AG04450 (cell line): ENCODE measurements at regions not wholly inside any gene's neighbourhood (a gene's known extent, or its start where the extent isn't known, plus 50 kb on each side); places are given as distances from the start of the nearest gene placed in this dataset.

ENCODE experiments used
- CTCF ChIA-PET: fragments of 300-600, 350-600 bp; formaldehyde crosslinking; extraction: SDS; loops from one replicate; lab custom pipeline; 2022; ENCODE audit warnings: antibody characterized with exemption, inconsistent platforms; lab: Charles Lee
- POLR2A ChIA-PET: fragments of 350-600 bp; formaldehyde crosslinking; extraction: SDS; loops from one replicate; lab custom pipeline; 2021; ENCODE audit warnings: antibody characterized with exemption, inconsistent platforms; lab: Yijun Ruan, JAX
- DNase-seq: peaks from one replicate; pipeline ENCODE4 v3.0.0-alpha.2; 2011; ENCODE audit warnings: low read depth, low spot score
- H3K27ac ChIP-seq: one replicate; pipeline ENCODE4 v1.5.1; 2012; ENCODE audit warnings: low read depth, low read length, control low read depth
- H3K27me3 ChIP-seq: one replicate; pipeline ENCODE4 v1.6.0; 2012; ENCODE audit warnings: low read length; ENCODE audit not compliant: control insufficient read depth, insufficient read depth
- H3K4me3 ChIP-seq: 2 replicates; pipeline ENCODE4 v1.5.1; 2011; ENCODE audit warnings: mild to moderate bottlenecking, low read depth, low read length, control low read depth
- H3K9me3 ChIP-seq: 2 replicates; pipeline ENCODE4 v1.5.1; 2012; ENCODE audit warnings: low read length; ENCODE audit not compliant: control insufficient read depth, insufficient read depth
- CTCF ChIP-seq: IDR thresholded peaks from 2 replicates; pipeline ENCODE4 v1.5.1; 2011; ENCODE audit warnings: low read depth, low read length, control low read depth, inconsistent platforms

GRCh38 chr12:115103884-115104883 is 420.2 kb upstream of the TBX3 start:
- ChIA-PET POLR2A (no interaction called here), CTCF (no interaction called here)
- no peak for TF ChIP-seq CTCF
- Histone ChIP-seq H3K27me3 (no peaks in the 10 kb centered on the region), H3K27ac (no peak overlapping the region), H3K4me3 (no peak overlapping the region), H3K9me3 (no peaks in the 10 kb centered on the region)
- no peak for DNase-seq

GRCh38 chr12:115102450-115102849 is 418.5 kb upstream of the TBX3 start:
- Histone ChIP-seq H3K9me3 (no peaks in the 10 kb centered on the region), H3K4me3 (no peak overlapping the region), H3K27me3 (no peaks in the 10 kb centered on the region), H3K27ac (no peak overlapping the region)
- CTCF ChIA-PET, result no interaction called here
- POLR2A ChIA-PET, result no interaction called here
- no peak for DNase-seq
- TF ChIP-seq CTCF, result no peak

- Histone ChIP-seq H3K4me3 (no peak overlapping the region), H3K27ac (no peak overlapping the region), H3K27me3 (no peaks in the 10 kb centered on the region), H3K9me3 (no peaks in the 10 kb centered on the region)
- ChIA-PET POLR2A (no interaction called here), CTCF (no interaction called here)
- no peak for DNase-seq
- no peak for TF ChIP-seq CTCF
Measured at GRCh38 chr12:115101520-115101919, 417.5 kb upstream of the TBX3 start.

GRCh38 chr12:115097416-115097815 is 413.4 kb upstream of the TBX3 start:
- ChIA-PET POLR2A (no interaction called here), CTCF (no interaction called here)
- TF ChIP-seq CTCF, result no peak
- H3K27me3 ChIP-seq, result no peaks in the 10 kb centered on the region
- H3K9me3 ChIP-seq, result no peaks in the 10 kb centered on the region
- no peak overlapping the region for H3K27ac ChIP-seq
- no peak for DNase-seq
- H3K4me3 ChIP-seq, result no peak overlapping the region
